Activated CD8-positive, alpha-beta T cell treated with anti-CD3 and anti-CD28 coated beads for 36 hours (primary cell): ENCODE measurements at regions not wholly inside any gene's neighbourhood (a gene's known extent, or its start where the extent isn't known, plus 50 kb on each side); places are given as distances from the start of the nearest gene placed in this dataset.

ENCODE experiments used
- ATAC-seq: fragments of 200-7000 bp; cut with Tn5 transposase; one replicate; pipeline ENCODE4 v1.10.0; 2021; ENCODE audit warnings: mild to moderate bottlenecking, moderate library complexity
- CTCF ChIA-PET: fragments of 350-600 bp; sonication (Branson Sonifier 250); formaldehyde crosslinking; loops from one replicate; lab custom pipeline; 2021; ENCODE audit warnings: antibody characterized with exemption; lab: Charles Lee
- POLR2A ChIA-PET: fragments of 350-600 bp; sonication (Branson Sonifier 250); formaldehyde crosslinking; loops from one replicate; lab custom pipeline; 2021; ENCODE audit warnings: antibody characterized with exemption; lab: Charles Lee
- DNase-seq: peaks from one replicate; pipeline ENCODE4 v3.0.0-alpha.2; 2020
- H3K27ac Mint-ChIP-seq: one replicate; pipeline ENCODE4 v1.8.0; 2021; ENCODE audit warnings: mild to moderate bottlenecking, mixed read lengths
- H3K27me3 Mint-ChIP-seq: one replicate; pipeline ENCODE4 v1.8.0; 2021; ENCODE audit warnings: mixed read lengths
- H3K36me3 Mint-ChIP-seq: one replicate; pipeline ENCODE4 v1.8.0; 2021; ENCODE audit warnings: low read depth, mixed read lengths
- H3K4me1 Mint-ChIP-seq: one replicate; pipeline ENCODE4 v1.8.0; 2021; ENCODE audit warnings: low read depth, mixed read lengths
- H3K4me3 Mint-ChIP-seq: one replicate; pipeline ENCODE4 v1.8.0; 2021; ENCODE audit warnings: mild to moderate bottlenecking, moderate library complexity, mixed read lengths
- H3K9me3 Mint-ChIP-seq: one replicate; pipeline ENCODE4 v1.8.0; 2021; ENCODE audit warnings: mixed read lengths
- intact Hi-C: fragments of 100-400 bp; cut with micrococcal nuclease; formaldehyde crosslinking; loops from one replicate; pipeline ENCODE4 v1.10.0; 2022
- TF ChIP-seq, protein P1 (sequence below): fragments of 200-600 bp; IDR thresholded peaks from one replicate; pipeline ENCODE4 v1.8.0; 2022; ENCODE audit warnings: antibody characterized with exemption, mild to moderate bottlenecking

DNA sequence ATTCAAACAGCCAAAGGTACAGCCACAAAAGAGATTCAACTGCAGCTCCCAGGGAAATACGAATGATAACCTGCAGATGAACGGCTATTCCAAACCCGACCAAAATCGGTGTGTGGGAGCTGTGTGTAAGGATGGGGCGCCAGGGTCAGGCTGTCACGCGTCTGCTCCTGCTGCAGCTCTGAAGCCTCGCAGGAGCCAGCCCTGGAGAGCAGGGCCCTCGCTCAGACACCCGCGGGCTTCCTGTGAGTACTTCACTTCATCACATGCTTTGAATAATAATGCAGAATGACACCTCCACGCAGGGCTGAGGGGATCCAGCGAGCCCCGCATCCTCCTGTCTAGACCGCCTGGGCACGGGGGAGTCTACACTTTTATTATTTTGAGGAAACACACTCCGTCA, 307.5 kb upstream of the IRX2 start:
- no peaks in the 10 kb centered on the region for H3K4me1 Mint-ChIP-seq
- TF ChIP-seq, protein P1, sequence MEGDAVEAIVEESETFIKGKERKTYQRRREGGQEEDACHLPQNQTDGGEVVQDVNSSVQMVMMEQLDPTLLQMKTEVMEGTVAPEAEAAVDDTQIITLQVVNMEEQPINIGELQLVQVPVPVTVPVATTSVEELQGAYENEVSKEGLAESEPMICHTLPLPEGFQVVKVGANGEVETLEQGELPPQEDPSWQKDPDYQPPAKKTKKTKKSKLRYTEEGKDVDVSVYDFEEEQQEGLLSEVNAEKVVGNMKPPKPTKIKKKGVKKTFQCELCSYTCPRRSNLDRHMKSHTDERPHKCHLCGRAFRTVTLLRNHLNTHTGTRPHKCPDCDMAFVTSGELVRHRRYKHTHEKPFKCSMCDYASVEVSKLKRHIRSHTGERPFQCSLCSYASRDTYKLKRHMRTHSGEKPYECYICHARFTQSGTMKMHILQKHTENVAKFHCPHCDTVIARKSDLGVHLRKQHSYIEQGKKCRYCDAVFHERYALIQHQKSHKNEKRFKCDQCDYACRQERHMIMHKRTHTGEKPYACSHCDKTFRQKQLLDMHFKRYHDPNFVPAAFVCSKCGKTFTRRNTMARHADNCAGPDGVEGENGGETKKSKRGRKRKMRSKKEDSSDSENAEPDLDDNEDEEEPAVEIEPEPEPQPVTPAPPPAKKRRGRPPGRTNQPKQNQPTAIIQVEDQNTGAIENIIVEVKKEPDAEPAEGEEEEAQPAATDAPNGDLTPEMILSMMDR = no peak
- DNase-seq (no peak), ATAC-seq (no peak)
- H3K36me3 Mint-ChIP-seq = no peaks in the 10 kb centered on the region
- H3K9me3 Mint-ChIP-seq = peaks cover 22% of the 10 kb centered on the region
- no peak overlapping the region for H3K27ac Mint-ChIP-seq
- CTCF ChIA-PET = no interaction called here
- intact Hi-C loops = no loop called here
- H3K27me3 Mint-ChIP-seq = peaks cover 3% of the 10 kb centered on the region
- no peak overlapping the region for H3K4me3 Mint-ChIP-seq
- POLR2A ChIA-PET = no interaction called here

DNA sequence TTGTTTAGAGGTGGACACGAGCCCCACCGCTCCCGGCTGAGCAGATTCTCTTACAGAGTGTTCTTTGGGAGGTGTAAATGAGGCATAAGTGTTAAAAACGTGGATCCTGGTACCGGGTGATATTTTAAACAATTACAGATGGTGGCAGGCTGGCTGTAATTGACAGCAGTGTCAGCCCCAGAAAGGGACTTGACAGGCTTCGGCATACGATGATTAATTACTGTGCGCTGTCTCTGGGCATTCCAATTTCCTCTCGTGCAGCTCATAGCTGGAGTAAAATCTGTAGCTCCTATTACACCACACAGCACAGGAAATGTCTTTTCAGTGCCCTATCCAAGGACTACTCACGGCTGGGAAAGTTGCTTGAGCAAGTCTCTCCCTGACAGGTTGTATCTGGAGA, 305.4 kb upstream of the IRX2 start:
- Mint-ChIP-seq H3K36me3 (no peaks in the 10 kb centered on the region), H3K27me3 (peaks cover 3% of the 10 kb centered on the region), H3K4me3 (no peak overlapping the region), H3K27ac (no peak overlapping the region), H3K9me3 (peaks cover 18% of the 10 kb centered on the region), H3K4me1 (no peaks in the 10 kb centered on the region)
- CTCF ChIA-PET = no interaction called here
- DNase-seq = no peak
- ATAC-seq = no peak
- TF ChIP-seq, protein P1 = no peak
- intact Hi-C loops = no loop called here
- POLR2A ChIA-PET = no interaction called here

DNA sequence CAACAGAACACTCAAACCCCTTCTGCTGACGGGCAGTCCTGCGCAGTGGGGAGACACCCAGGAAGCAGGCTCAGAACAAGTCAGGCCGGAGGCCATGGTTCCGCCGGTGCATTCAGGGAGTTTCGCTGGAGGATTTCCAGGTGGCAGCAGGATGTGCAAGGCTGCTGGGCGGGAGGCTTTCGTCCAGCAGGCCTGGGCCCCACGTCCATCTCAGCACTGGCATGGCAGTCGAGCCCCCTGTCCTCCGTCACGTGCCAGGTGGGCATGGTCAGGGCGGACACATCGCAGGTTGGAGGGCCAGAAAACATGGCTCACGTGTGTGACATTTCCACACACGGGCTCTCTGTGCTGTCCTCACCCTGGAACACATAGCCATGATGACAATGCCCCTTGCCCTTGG, 299.9 kb upstream of the IRX2 start:
- CTCF ChIA-PET = no interaction called here
- ATAC-seq = no peak
- no peaks in the 10 kb centered on the region for H3K27me3 Mint-ChIP-seq
- intact Hi-C loops = no loop called here
- DNase-seq = no peak
- no peaks in the 10 kb centered on the region for H3K4me1 Mint-ChIP-seq
- no peak overlapping the region for H3K27ac Mint-ChIP-seq
- H3K36me3 Mint-ChIP-seq = no peaks in the 10 kb centered on the region
- no peaks in the 10 kb centered on the region for H3K9me3 Mint-ChIP-seq
- TF ChIP-seq, protein P1 = no peak
- POLR2A ChIA-PET = no interaction called here
- no peak overlapping the region for H3K4me3 Mint-ChIP-seq

DNA sequence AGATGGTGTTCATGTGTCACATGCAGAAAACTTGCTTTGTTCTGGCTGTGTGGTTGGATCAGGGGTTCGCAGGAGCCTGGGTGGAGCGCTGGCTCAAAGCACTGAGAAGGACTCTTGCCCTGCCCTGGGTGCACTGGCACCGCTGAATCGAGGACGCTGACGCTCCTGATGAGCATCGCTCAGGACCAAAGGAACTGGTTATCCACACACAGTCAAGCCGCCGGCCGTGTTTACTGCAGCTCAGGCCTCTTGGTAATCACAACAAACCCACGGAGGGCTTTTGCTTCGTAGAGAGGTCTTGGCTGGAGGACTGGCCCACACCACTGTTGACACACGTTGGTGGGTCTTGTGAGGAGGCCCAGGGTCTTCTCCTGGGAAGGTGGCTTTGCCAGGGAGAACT, 299.4 kb upstream of the IRX2 start:
- DNase-seq (no peak), ATAC-seq (no peak)
- TF ChIP-seq, protein P1 = no peak
- intact Hi-C loops = no loop called here
- ChIA-PET CTCF (no interaction called here), POLR2A (no interaction called here)
- Mint-ChIP-seq H3K4me1 (no peaks in the 10 kb centered on the region), H3K9me3 (no peaks in the 10 kb centered on the region), H3K27ac (no peak overlapping the region), H3K36me3 (no peaks in the 10 kb centered on the region), H3K4me3 (no peak overlapping the region), H3K27me3 (no peaks in the 10 kb centered on the region)

DNA sequence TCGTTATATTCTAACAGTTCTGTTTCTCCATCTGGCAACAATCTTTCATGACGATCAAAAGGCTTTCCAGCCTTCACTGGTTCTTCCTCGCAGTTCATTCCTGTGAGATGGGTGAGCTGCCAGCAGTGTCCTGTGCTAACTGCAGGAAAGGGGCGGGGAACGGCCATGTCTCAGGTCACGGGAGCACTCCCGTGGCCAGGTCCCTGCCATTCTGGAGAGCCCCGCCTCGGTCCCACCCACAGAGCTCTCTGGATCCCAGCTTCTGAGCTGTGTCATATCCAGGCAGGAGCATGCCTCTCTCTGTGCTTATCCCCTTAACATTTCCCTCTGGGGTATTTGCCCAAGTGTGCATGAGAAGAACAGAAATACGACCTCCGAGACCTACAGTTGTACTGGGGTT, 297.8 kb upstream of the IRX2 start:
- intact Hi-C loops = no loop called here
- CTCF ChIA-PET = no interaction called here
- TF ChIP-seq, protein P1 = no peak
- no peak for DNase-seq
- Mint-ChIP-seq H3K27me3 (no peaks in the 10 kb centered on the region), H3K36me3 (no peaks in the 10 kb centered on the region), H3K4me3 (no peak overlapping the region), H3K27ac (no peak overlapping the region), H3K9me3 (no peaks in the 10 kb centered on the region), H3K4me1 (no peaks in the 10 kb centered on the region)
- POLR2A ChIA-PET = no interaction called here
- no peak for ATAC-seq
